Astrocyte (in vitro differentiated cells and primary cell): ENCODE measurements at regions not wholly inside any gene's neighbourhood (a gene's known extent, or its start where the extent isn't known, plus 50 kb on each side); places are given as distances from the start of the nearest gene placed in this dataset.

Source experiments
- DNase-seq: peaks from one replicate; pipeline ENCODE4 v3.0.0-alpha.2; 2010; ENCODE audit warnings: low read depth
- FAIRE-seq: peaks from 2 replicates; lab custom pipeline; 2011; peaks lifted over from hg19 to GRCh38; lab: Jason Lieb, UNC
- H2AFZ ChIP-seq: 2 replicates; pipeline ENCODE4 v1.6.0; 2012; ENCODE audit warnings: low read depth, low read length, inconsistent platforms
- H3K27ac ChIP-seq: 2 replicates; pipeline ENCODE4 v1.5.1; 2011; ENCODE audit warnings: low read depth, low read length, inconsistent platforms
- H3K27me3 ChIP-seq: 2 replicates; pipeline ENCODE4 v1.6.0; 2011; ENCODE audit warnings: low read length, inconsistent platforms; ENCODE audit not compliant: insufficient read depth
- H3K36me3 ChIP-seq: 2 replicates; pipeline ENCODE4 v1.5.1; 2011; ENCODE audit warnings: low read length, inconsistent platforms; ENCODE audit not compliant: insufficient read depth
- H3K4me1 ChIP-seq: 2 replicates; pipeline ENCODE4 v1.5.1; 2011; ENCODE audit warnings: low read length, inconsistent platforms; ENCODE audit not compliant: insufficient read depth
- H3K4me2 ChIP-seq: 2 replicates; pipeline ENCODE4 v1.6.0; 2012; ENCODE audit warnings: low read length, inconsistent platforms
- H3K4me3 ChIP-seq: 2 replicates; pipeline ENCODE4 v1.5.1; 2011; ENCODE audit warnings: low read depth, mild to moderate bottlenecking, low read length, inconsistent platforms; ENCODE audit not compliant: insufficient read depth
- H3K79me2 ChIP-seq: 2 replicates; pipeline ENCODE4 v1.6.0; 2012; ENCODE audit warnings: mild to moderate bottlenecking, low read length, inconsistent platforms; ENCODE audit not compliant: insufficient read depth
- H3K9ac ChIP-seq: 2 replicates; pipeline ENCODE4 v1.6.0; 2012; ENCODE audit warnings: mild to moderate bottlenecking, low read length, inconsistent platforms
- H3K9me3 ChIP-seq: 2 replicates; pipeline ENCODE4 v1.5.1; 2012; ENCODE audit warnings: low read depth, mild to moderate bottlenecking, low read length, inconsistent platforms; ENCODE audit not compliant: insufficient read depth
- H4K20me1 ChIP-seq: 2 replicates; pipeline ENCODE4 v1.6.0; 2012; ENCODE audit warnings: low read length, inconsistent platforms; ENCODE audit not compliant: insufficient read depth
- H3K27ac Mint-ChIP-seq: one replicate; pipeline ENCODE4 v1.8.0; 2021; ENCODE audit warnings: mild to moderate bottlenecking, mixed read lengths; ENCODE audit not compliant: unreplicated experiment
- H3K27me3 Mint-ChIP-seq: one replicate; pipeline ENCODE4 v1.8.0; 2021; ENCODE audit warnings: low read depth, mixed read lengths; ENCODE audit not compliant: unreplicated experiment
- H3K36me3 Mint-ChIP-seq: one replicate; pipeline ENCODE4 v1.8.0; 2021; ENCODE audit warnings: low read depth, mixed read lengths; ENCODE audit not compliant: unreplicated experiment
- H3K4me1 Mint-ChIP-seq: one replicate; pipeline ENCODE4 v1.8.0; 2021; ENCODE audit warnings: low read depth, mixed read lengths; ENCODE audit not compliant: unreplicated experiment
- H3K4me3 Mint-ChIP-seq: one replicate; pipeline ENCODE4 v1.8.0; 2021; ENCODE audit warnings: mild to moderate bottlenecking, moderate library complexity, mixed read lengths; ENCODE audit not compliant: unreplicated experiment
- H3K9me3 Mint-ChIP-seq: one replicate; pipeline ENCODE4 v1.8.0; 2021; ENCODE audit warnings: mild to moderate bottlenecking, mixed read lengths; ENCODE audit not compliant: unreplicated experiment
- CTCF ChIP-seq: IDR thresholded peaks from 2 replicates; pipeline ENCODE4 v1.5.1; 2011; ENCODE audit warnings: low read depth, mild to moderate bottlenecking, inconsistent platforms, low read length, moderate library complexity; ENCODE audit not compliant: insufficient read depth
- EZH2 ChIP-seq: IDR thresholded peaks from 2 replicates; pipeline ENCODE4 v1.6.1; 2012; ENCODE audit warnings: mild to moderate bottlenecking, low read length, inconsistent platforms; ENCODE audit not compliant: insufficient read depth

- DNase-seq (no peak), FAIRE-seq (no peak)
- Mint-ChIP-seq H3K36me3 (no peaks in the 10 kb centered on the region), H3K4me3 (no peak overlapping the region), H3K4me1 (peaks cover 6% of the 10 kb centered on the region), H3K27me3 (peaks cover 20% of the 10 kb centered on the region), H3K27ac (no peak overlapping the region), H3K9me3 (peaks cover 3% of the 10 kb centered on the region)
- Histone ChIP-seq H3K4me1 (peaks cover 6% of the 10 kb centered on the region), H3K36me3 (no peaks in the 10 kb centered on the region), H3K27me3 (peaks cover 20% of the 10 kb centered on the region), H2AFZ (no peak overlapping the region), H3K4me2 (no peak overlapping the region), H3K79me2 (no peaks in the 10 kb centered on the region), H3K4me3 (no peak overlapping the region), H3K27ac (no peak overlapping the region), H4K20me1 (no peaks in the 10 kb centered on the region), H3K9ac (no peak overlapping the region), H3K9me3 (no peaks in the 10 kb centered on the region)
- TF ChIP-seq EZH2 (no peak), CTCF (no peak)
Measured at GRCh38 chr11:15622231-15622890, 507.6 kb downstream of the INSC start.

GRCh38 chr11:15624701-15625100, 510.0 kb downstream of the INSC start:
- Histone ChIP-seq H3K79me2 (no peaks in the 10 kb centered on the region), H4K20me1 (no peaks in the 10 kb centered on the region), H3K27me3 (peaks cover 17% of the 10 kb centered on the region), H3K36me3 (no peaks in the 10 kb centered on the region), H3K4me1 (peaks cover 14% of the 10 kb centered on the region), H3K4me3 (no peak overlapping the region), H3K9ac (no peak overlapping the region), H3K4me2 (no peak overlapping the region), H3K27ac (no peak overlapping the region), H2AFZ (no peak overlapping the region), H3K9me3 (no peaks in the 10 kb centered on the region)
- Mint-ChIP-seq H3K36me3 (no peaks in the 10 kb centered on the region), H3K9me3 (peaks cover 3% of the 10 kb centered on the region), H3K27me3 (peaks cover 22% of the 10 kb centered on the region), H3K4me1 (peaks cover 12% of the 10 kb centered on the region), H3K4me3 (no peak overlapping the region), H3K27ac (no peak overlapping the region)
- FAIRE-seq (no peak), DNase-seq (no peak)
- TF ChIP-seq EZH2 (no peak), CTCF (no peak)

- no peaks in the 10 kb centered on the region for H3K36me3 Mint-ChIP-seq
- Histone ChIP-seq H3K79me2 (no peaks in the 10 kb centered on the region), H4K20me1 (no peaks in the 10 kb centered on the region), H2AFZ (no peak overlapping the region), H3K4me3 (no peak overlapping the region), H3K9me3 (no peaks in the 10 kb centered on the region), H3K4me1 (peaks cover 14% of the 10 kb centered on the region), H3K27me3 (peaks cover 17% of the 10 kb centered on the region), H3K4me2 (no peak overlapping the region), H3K27ac (no peak overlapping the region), H3K36me3 (no peaks in the 10 kb centered on the region), H3K9ac (no peak overlapping the region)
- no peak for TF ChIP-seq CTCF
- no peak for TF ChIP-seq EZH2
- peaks cover 22% of the 10 kb centered on the region for H3K27me3 Mint-ChIP-seq
- FAIRE-seq (no peak), DNase-seq (no peak)
- H3K4me3 Mint-ChIP-seq = no peak overlapping the region
- H3K9me3 Mint-ChIP-seq = peaks cover 3% of the 10 kb centered on the region
- peaks cover 12% of the 10 kb centered on the region for H3K4me1 Mint-ChIP-seq
- no peak overlapping the region for H3K27ac Mint-ChIP-seq
Measured at GRCh38 chr11:15625691-15626090, 511.0 kb downstream of the INSC start.
